ENCODE measurements at regions not wholly inside any gene's neighbourhood (a gene's known extent, or its start where the extent isn't known, plus 50 kb on each side); places are given as distances from the start of the nearest gene placed in this dataset.
A peak's percentile ranks its signal among the peaks of the same experiment; 100 is the strongest.
"Not testable (repeated sequence)": the region's sequence is repeated elsewhere in the genome, so short reads cannot be mapped to it uniquely, and the experiment has no call there.

DNA sequence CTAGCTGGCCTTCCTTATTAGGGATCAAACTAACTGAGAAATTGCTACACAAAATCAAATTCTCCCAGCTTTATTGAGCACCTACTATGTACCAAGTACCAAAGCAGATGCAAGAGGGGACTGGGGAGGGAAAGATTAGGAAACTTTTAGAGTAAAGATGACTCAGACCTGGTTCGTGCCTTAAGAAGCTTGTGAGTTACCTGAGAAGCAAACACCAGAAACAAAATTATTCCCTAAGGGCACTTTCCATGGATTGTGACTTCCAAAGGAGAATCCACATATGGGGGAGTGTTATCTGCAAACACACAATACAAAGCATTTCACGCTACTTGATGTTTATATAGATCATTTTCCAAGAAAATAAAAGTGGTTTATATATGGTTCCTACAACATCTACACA lies 326.9 kb upstream of the HNRNPA3 start:
- DNase-seq, result no peak

DNA sequence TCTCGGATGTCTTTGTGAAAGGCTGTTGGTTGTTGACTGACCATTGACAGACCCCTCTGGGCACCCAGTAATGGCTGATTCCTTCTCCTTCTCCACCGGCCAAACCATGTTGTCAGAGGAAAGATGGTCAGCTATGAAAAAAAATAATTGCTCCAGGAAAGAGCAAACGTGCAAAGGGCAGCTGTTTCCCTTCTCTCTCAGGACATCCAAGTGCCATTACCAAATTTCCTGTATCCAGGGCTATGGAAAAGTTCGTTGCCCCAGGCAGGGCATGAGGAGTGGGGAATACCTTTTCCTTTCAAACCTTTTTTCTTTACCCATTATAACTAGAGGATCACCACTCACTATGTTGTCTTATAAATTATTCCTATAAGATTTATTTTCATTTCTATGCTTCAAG lies 321.5 kb upstream of the HNRNPA3 start:
- DNase-seq, result no peak

- DNase-seq, result no peak
Observed at GRCh38 chr2:176891857-176892256, 320.7 kb upstream of the HNRNPA3 start.

DNA sequence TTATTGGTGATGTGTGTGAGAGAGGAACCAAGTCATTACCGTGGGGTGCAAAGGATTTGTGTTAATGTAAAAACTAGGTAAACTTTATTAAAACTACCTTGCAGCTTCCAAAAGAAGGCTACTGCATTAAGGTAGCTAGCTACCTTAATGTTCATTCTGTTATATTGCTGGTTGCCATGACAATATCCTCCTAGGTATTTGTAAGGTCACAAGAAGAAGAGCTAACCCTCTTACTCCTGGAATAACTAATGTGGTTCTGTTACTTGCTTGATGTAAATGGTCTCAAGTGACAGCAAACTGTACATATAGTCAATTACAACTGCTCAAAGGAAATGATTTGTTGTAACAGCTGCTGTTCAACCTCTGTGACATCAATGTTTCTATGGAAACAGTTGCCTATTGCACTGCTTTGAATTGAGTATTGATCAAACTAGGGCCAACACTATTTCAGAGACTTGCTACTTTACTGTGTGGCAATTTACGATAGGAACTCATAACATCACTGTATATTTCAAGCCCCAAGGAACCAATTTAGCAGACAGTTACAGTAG lies 319.8 kb upstream of the HNRNPA3 start:
- no peak for DNase-seq

DNA sequence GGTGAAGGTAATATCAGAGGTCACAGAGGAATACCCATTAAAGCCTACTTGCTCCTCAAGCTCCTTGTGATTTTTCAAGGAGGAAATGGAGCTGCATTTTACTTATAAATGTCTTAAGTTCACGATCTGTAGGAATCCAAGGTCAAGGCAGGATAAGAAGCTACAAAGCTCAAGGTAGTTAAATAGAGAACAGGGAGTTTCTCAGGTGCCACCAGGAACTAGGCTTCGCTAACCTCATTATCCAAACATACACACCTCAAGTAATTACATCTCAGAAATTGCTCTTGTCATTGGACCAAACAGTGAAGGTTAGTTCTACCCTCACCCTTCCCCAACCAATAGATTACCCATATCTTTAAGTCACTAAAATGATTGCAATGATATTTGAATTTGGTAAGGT lies 317.4 kb upstream of the HNRNPA3 start:
- no peak for DNase-seq

GRCh38 chr2:176902454-176902853 lies 310.1 kb upstream of the HNRNPA3 start:
- DNase-seq, result no peak

- DNase-seq, result not testable (repeated sequence)
Observed at GRCh38 chr2:176904053-176904452, 308.5 kb upstream of the HNRNPA3 start.

DNA sequence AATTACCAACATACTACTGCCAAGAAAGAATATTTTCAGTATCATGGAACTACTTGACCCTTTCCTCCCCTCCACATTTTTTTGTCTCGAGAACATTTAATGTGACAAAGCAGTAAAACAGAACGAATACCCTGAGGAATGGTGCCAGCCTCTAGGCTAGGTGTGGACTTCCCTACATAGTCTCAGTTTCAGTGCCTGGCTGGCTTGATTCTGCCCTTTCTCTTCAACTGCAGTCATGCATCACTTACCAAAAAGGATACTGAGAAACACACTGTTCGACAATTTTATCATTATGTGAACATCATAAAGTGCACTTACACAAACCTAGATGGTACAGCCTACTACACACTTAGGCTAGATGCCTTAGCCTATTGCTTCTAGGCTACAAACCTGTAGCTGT lies 305.3 kb upstream of the HNRNPA3 start:
- DNase-seq, result no peak

DNA sequence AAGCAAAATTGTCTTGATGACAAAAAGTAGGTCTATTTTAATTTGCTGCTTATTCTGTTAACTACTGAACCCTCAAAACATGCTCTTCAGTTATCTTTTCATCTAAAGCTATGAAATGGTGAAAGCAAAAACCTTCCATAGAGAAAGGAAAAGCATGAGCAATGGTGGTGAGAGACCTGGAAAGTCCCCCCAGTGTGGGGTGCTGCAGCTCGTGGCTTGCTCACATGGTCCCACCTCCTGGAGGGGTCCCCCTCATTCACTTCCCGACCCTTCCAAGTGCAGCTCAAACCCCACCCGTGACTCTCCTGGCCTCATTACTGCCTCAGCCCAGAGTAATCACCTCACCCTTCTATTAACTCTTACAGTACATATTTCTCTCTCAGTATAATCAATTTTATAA lies 301.8 kb upstream of the HNRNPA3 start:
- no peak for DNase-seq

GRCh38 chr2:176913955-176914354 lies 298.6 kb upstream of the HNRNPA3 start:
- no peak for DNase-seq

GRCh38 chr2:176914371-176914770 lies 298.2 kb upstream of the HNRNPA3 start:
- DNase-seq, result no peak

DNA sequence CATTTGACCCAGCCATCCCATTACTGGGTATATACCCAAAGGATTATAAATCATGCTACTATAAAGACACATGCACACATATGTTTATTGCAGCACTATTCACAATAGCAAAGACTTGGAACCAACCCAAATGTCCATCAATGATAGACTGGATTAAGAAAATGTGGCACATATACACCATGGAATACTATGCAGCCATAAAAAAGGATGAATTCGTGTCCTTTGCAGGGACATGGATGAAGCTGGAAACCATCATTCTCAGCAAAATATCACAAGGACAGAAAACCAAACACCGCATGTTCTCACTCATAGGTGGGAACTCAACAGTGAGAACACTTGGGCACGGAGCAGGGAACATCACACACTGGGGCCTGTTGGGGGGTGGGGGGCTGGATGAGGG lies 290.0 kb upstream of the HNRNPA3 start:
- DNase-seq, result not testable (repeated sequence)

DNA sequence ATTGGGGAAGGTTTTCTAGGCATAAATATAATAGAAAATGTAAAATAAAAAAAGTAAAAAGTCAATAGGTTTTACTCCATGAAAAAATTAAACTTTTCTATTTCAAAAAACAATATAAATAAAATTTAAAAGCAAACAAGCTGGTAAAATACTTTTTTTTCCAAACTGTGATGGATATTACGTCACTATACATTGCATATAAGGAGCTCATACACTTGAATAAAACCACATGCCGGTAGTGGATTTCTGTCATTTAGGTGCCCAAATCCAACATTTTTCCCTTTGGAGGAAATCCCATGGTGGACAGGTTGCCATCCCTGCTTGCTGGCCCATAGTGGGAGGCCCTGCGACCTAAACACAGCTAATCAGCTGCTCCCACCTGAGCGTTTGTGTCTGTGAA lies 289.4 kb upstream of the HNRNPA3 start:
- no peak for DNase-seq

DNA sequence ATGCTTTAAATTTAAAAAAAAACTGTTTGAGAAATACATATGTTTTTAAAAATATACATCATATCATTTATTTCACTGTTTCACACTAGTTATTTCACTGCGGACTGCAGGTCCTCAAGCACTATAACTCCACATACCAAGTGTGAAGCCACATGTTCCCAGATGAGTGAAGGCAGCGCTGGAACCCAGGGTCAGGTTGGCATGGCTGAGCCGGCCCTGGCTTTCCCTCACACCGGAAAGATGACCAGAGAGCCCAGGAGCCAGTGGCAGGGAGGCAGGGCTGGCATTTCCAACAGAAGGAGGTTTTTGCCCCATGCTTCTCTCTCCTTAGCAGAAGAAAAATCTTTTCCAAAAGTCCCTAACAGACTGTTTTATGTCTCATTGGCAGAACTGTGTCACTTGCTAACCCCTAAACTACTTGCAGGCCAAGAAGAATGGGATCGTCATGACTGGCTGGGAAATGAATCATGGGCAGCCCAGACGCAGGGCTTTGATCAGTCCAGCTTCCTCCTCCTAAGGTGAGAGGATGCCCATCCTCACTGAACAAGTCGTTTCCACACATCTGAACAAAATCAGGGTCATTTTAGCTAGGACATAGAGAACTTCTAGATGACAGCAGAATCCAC lies 287.6 kb upstream of the HNRNPA3 start:
- no peak for DNase-seq

DNA sequence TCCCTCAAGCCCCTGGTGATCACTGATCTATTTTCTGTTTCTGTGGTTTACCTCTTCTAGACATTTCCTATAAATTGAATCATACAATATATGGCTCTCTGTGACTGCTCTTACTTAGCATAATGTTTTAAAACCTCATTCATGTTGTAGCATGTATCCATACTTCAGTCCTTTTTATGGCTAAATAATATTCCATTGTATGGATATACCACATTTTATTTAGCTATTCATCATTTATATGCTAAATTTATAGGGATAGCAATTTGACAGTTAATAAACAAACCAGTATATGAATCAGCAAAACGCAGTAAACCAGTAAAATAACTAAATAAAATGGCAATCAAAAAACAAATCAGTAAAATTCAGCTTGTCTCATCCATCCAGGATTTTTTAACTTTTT lies 286.1 kb upstream of the HNRNPA3 start:
- DNase-seq, result no peak

- not testable (repeated sequence) for DNase-seq
Observed at GRCh38 chr2:176929387-176929786, 283.2 kb upstream of the HNRNPA3 start.

- DNase-seq, result no peak
Observed at GRCh38 chr2:176931588-176932563, 280.7 kb upstream of the HNRNPA3 start.

DNA sequence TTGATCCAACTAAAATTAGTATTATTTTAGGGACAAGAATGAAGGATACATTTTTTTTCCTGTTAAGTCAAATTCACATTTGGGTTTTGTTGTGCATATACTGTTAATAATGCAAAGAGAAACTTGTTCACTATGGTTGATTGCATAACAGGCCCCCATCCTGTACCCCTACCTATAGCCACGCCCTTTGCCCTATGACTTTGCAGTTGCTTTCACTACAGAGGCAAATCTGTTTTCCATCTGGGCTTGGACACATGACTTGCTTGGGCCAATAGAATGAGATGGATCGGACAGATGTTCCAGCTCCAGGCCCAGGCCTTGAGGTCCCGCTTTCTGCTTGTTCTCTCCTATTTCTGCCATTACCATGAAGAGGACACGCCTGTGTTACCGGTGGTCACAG lies 278.5 kb upstream of the HNRNPA3 start:
- no peak for DNase-seq

GRCh38 chr2:176934869-176935415 lies 277.7 kb upstream of the HNRNPA3 start:
- no peak for DNase-seq

DNA sequence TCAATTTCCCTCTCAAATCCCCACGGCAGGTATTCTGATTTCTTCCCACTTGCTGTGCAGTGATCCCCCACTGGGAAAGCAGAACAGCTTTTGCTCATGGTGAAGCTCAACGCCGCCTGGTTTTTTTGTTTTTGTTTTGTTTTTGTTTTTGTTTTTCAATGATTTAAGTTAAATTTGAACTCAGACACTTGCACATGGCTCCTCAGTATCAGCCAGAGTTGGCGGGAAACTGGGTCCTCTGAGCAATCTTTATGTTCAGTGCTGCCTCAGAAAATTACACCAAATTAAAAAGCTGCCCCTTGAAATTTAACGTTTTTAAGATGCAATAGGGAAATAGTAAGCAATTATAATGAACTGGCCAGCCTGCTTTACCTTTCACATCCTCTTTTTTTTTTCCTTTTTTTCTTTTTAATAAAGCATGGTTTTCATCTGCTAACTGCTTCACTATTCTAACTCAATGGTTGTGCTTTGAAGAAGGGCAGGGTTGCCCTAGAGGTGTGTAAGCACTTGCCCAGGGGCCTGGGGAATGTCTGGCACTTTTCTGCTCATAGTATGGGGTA lies 277.0 kb upstream of the HNRNPA3 start:
- DNase-seq, result no peak

DNA sequence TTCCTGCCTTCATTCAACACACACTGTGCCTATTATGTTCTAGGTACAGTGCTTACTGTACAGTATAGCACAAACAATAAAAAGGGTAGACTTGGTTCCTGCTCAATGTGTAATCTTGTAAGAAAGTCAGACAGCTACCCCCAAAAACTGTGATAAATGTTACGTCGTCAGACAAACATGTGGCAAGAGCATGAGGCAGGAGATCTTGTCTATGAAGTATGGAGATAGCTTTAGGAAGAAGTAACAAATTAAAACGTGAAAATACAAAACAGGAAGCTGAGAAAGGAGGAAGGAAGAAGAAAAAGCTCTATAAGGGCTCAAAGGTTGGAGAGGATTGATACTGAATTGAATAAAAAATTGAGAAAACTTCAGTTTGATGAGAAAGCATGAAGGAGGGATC lies 276.2 kb upstream of the HNRNPA3 start:
- peak in 1 of 2 donors; percentile 7 for DNase-seq

DNA sequence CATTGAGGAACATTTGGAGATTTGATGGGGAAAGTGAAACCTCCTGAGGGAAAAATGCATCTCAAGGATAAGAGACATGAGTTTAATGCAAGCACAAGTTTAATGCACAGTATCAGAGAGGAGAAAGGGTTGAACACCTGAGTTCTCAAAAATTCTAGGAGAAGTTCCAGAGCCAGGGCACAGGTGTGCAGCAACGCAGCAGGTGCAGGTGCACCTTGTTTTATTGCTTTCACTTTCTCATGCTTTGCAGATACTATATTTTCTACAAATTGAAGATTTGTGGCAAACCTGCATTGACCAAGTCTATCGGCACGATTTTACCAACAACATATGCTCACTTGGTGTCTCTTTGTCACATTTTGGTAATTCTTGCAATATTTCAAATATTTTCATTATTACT lies 267.6 kb upstream of the HNRNPA3 start:
- DNase-seq, result no peak

DNA sequence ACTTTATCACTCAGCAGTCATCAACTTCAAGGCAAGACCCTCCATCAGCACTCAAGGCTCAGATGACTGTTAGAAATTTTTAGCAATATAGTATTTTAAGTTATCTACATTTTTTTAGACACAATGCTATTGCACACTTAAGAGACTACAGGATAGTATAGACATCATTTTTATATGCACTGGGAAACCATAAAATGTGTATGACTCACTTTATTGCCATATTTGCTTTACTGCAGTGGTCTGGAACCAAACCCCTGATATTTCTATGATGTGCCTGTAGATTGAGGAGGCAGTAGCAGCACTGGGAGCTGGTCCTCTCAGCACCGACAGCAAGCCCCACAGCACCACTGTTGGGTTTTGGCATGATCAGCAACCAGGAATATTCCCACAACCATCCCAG lies 264.8 kb upstream of the HNRNPA3 start:
- no peak for DNase-seq

Data from bone marrow (tissue), 2 donors.